ENCODE measurements at regions not wholly inside any gene's neighbourhood (a gene's known extent, or its start where the extent isn't known, plus 50 kb on each side); places are given as distances from the start of the nearest gene placed in this dataset.

DNA sequence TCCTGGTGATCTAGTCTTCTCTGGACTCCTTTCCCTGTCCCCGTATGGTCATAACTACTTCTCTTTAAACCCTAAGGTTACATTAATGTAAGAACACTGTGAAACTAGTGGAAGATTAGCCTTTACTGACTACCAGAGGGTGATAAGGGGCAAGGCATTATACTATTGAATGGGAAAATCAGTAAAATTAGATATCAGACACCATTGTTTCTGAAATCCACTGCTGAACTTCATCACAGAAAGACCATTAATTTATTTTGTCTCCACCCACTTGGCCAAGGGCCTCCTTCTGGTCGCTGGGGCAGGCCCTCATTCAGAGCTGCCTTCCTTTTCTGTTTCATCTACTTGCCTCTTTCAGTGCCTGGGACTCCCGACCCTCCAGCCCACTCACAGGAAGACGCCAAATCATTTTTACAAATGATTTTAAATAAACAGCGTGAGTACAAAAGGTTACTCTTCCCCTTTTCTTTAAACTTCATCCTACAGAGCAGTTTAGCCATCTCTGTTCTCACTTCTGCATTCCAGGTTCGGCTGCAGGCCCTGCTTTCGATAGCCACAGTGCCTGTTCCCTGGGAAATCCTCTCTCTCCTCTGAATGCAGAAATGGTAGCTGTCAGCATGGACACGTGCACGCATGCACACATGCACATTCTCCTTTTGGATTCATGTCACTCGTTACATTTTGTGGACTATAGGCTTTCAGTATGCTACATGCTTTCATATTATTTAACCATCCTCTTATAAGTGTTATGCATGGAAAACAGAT lies 70.3 kb upstream of the DOCK10 start:
- ChIA-PET CTCF (no interaction called here), POLR2A (ENCODE audit: unreplicated experiment) (no interaction called here)
- Histone ChIP-seq H2AFZ (peak overlapping the region; percentile 28; the same call in 1 of the 2 replicates), H3K36me3 (ENCODE audit: low read depth) (no peaks in the 10 kb centered on the region), H3K9me2 (ENCODE audit: insufficient read depth) (no peaks in the 10 kb centered on the region), H3K27me3 (ENCODE audit: insufficient read depth, low read depth) (no peaks in the 10 kb centered on the region), H3K4me1 (replicated peaks; ENCODE audit: insufficient read depth) (no peaks in the 10 kb centered on the region), H3K27ac (no peak overlapping the region), H3F3A (ENCODE audit: insufficient read depth, low read depth) (no peaks in the 10 kb centered on the region), H3K79me2 (ENCODE audit: low read depth) (no peaks in the 10 kb centered on the region), H4K20me1 (ENCODE audit: insufficient read depth) (no peaks in the 10 kb centered on the region), H3K4me2 (no peak overlapping the region), H3K9me3 (ENCODE audit: insufficient read depth, low read depth) (peaks cover 4% of the 10 kb centered on the region; the same call in 1 of the 2 replicates), H3K4me3 (no peak overlapping the region)
- DNase-seq: no peak
- intact Hi-C loops (cut with micrococcal nuclease; ENCODE audit: unreplicated experiment): no loop called here
- no peak for TF ChIP-seq EZH2 (IDR thresholded peaks at IDR 0.05; ENCODE audit: low read depth)
- TF ChIP-seq, protein P1, sequence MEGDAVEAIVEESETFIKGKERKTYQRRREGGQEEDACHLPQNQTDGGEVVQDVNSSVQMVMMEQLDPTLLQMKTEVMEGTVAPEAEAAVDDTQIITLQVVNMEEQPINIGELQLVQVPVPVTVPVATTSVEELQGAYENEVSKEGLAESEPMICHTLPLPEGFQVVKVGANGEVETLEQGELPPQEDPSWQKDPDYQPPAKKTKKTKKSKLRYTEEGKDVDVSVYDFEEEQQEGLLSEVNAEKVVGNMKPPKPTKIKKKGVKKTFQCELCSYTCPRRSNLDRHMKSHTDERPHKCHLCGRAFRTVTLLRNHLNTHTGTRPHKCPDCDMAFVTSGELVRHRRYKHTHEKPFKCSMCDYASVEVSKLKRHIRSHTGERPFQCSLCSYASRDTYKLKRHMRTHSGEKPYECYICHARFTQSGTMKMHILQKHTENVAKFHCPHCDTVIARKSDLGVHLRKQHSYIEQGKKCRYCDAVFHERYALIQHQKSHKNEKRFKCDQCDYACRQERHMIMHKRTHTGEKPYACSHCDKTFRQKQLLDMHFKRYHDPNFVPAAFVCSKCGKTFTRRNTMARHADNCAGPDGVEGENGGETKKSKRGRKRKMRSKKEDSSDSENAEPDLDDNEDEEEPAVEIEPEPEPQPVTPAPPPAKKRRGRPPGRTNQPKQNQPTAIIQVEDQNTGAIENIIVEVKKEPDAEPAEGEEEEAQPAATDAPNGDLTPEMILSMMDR (conservative IDR thresholded peaks at IDR 0.05): no peak
- no TSS peak for BruUV-seq (replicated peaks)

DNA sequence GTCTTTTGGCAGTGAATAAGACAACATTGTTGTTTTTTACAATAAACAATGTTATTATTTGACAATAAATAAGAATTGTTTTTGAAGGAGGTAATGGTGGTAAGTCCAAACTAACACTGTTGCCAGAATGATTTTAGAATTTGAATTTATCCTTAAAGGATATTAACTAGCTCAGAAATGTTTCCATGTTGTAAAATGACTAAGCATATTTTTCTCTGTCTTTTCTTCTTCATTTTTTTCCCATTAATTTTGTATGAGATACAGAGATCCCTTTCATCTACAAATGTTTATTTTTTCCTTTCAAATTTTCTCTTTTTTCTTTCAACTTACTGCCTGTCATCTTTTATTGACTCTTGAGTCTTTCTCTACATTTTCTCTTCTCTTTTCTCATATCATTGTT lies 66.5 kb upstream of the DOCK10 start:
- peaks cover 10% of the 10 kb centered on the region for H3K4me1 ChIP-seq (replicated peaks; ENCODE audit: insufficient read depth)
- no peaks in the 10 kb centered on the region for H4K20me1 ChIP-seq (ENCODE audit: insufficient read depth)
- BruUV-seq (replicated peaks): no TSS peak
- H3K36me3 ChIP-seq (ENCODE audit: low read depth): no peaks in the 10 kb centered on the region
- H3K27me3 ChIP-seq (ENCODE audit: insufficient read depth, low read depth): no peaks in the 10 kb centered on the region
- intact Hi-C loops (cut with micrococcal nuclease; ENCODE audit: unreplicated experiment): no loop called here
- no peak overlapping the region for H3K27ac ChIP-seq
- no peak overlapping the region for H3K4me3 ChIP-seq
- H3F3A ChIP-seq (ENCODE audit: insufficient read depth, low read depth): peaks cover 11% of the 10 kb centered on the region
- H2AFZ ChIP-seq: peak overlapping the region; percentile 34; the same call in 1 of the 2 replicates
- DNase-seq: no peak
- ChIA-PET POLR2A (ENCODE audit: unreplicated experiment) (interaction anchor here (0.6 kb wide), 1 partner anchor 381 kb away, joined by 3 read pairs; no protein-coding TSS in a partner anchor), CTCF (no interaction called here)
- H3K4me2 ChIP-seq: no peak overlapping the region
- TF ChIP-seq, protein P1 (conservative IDR thresholded peaks at IDR 0.05): no peak
- TF ChIP-seq EZH2 (IDR thresholded peaks at IDR 0.05; ENCODE audit: low read depth): no peak
- no peaks in the 10 kb centered on the region for H3K79me2 ChIP-seq (ENCODE audit: low read depth)
- H3K9me3 ChIP-seq (ENCODE audit: insufficient read depth, low read depth): 0 out of 2 replicates have a peak, but pooled peaks cover 11% of the 10 kb centered on the region
- no peaks in the 10 kb centered on the region for H3K9me2 ChIP-seq (ENCODE audit: insufficient read depth)

DNA sequence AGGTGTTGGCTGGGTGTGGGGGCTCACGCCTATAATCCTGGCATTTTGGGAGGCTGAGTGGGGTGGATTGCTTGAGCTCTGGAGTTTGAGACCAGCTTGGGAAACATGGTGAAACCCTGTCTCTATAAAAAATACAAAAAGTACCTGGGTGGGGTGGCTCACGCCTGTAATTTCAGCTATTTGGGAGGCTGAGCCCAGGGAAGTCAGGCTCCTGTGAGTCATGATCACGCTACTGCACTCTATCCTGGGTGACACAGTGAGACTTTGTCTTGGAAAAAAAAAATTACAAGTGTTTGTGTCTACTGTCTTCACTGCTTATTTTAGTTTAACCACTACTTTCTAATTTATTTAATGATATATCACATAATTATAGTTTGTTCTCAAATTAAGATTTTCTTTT lies 62.7 kb upstream of the DOCK10 start:
- no peak overlapping the region for H3K27ac ChIP-seq
- H4K20me1 ChIP-seq (ENCODE audit: insufficient read depth): no peaks in the 10 kb centered on the region
- H3K36me3 ChIP-seq (ENCODE audit: low read depth): 0 out of 2 replicates have a peak, but pooled peaks cover under 1% of the 10 kb centered on the region
- ChIA-PET CTCF (no interaction called here), POLR2A (ENCODE audit: unreplicated experiment) (no interaction called here)
- H3K9me3 ChIP-seq (ENCODE audit: insufficient read depth, low read depth): peaks cover 33% of the 10 kb centered on the region
- peaks cover 27% of the 10 kb centered on the region for H3F3A ChIP-seq (ENCODE audit: insufficient read depth, low read depth)
- H3K9me2 ChIP-seq (ENCODE audit: insufficient read depth): no peaks in the 10 kb centered on the region
- DNase-seq: no peak
- intact Hi-C loops (cut with micrococcal nuclease; ENCODE audit: unreplicated experiment): loop anchor here (5.0 kb wide), 4 partner anchors 63 to 428 kb away; partner anchors contain the start of gene DOCK10
- BruUV-seq (replicated peaks): no TSS peak
- H3K27me3 ChIP-seq (ENCODE audit: insufficient read depth, low read depth): no peaks in the 10 kb centered on the region
- no peak overlapping the region for H3K4me3 ChIP-seq
- no peak for TF ChIP-seq EZH2 (IDR thresholded peaks at IDR 0.05; ENCODE audit: low read depth)
- TF ChIP-seq, protein P1 (conservative IDR thresholded peaks at IDR 0.05): no peak
- H3K4me2 ChIP-seq: no peak overlapping the region
- H2AFZ ChIP-seq: no peak overlapping the region
- H3K79me2 ChIP-seq (ENCODE audit: low read depth): no peaks in the 10 kb centered on the region
- H3K4me1 ChIP-seq (replicated peaks; ENCODE audit: insufficient read depth): peaks cover 31% of the 10 kb centered on the region
